Hepatocyte (in vitro differentiated cells): ENCODE measurements at regions not wholly inside any gene's neighbourhood (a gene's known extent, or its start where the extent isn't known, plus 50 kb on each side); places are given as distances from the start of the nearest gene placed in this dataset.

Source experiments
- CTCF ChIP-seq: fragments of 200-600 bp; sonication (generic); IDR thresholded peaks from 2 replicates; pipeline ENCODE4 v1.5.1; 2016; ENCODE audit warnings: antibody characterized with exemption, mild to moderate bottlenecking; ENCODE audit not compliant: poor library complexity
- EZH2 ChIP-seq: fragments of 200-600 bp; sonication (generic); IDR thresholded peaks from 2 replicates; pipeline ENCODE4 v1.6.1; 2016; ENCODE audit warnings: antibody characterized with exemption, mild to moderate bottlenecking, borderline replicate concordance
- EZH2phosphoT487 ChIP-seq: fragments of 200-600 bp; sonication (generic); IDR thresholded peaks from one replicate; pipeline ENCODE4 v1.6.1; 2018; ENCODE audit warnings: antibody characterized with exemption, mild to moderate bottlenecking, low read depth, moderate library complexity; ENCODE audit not compliant: unreplicated experiment, severe bottlenecking

DNA sequence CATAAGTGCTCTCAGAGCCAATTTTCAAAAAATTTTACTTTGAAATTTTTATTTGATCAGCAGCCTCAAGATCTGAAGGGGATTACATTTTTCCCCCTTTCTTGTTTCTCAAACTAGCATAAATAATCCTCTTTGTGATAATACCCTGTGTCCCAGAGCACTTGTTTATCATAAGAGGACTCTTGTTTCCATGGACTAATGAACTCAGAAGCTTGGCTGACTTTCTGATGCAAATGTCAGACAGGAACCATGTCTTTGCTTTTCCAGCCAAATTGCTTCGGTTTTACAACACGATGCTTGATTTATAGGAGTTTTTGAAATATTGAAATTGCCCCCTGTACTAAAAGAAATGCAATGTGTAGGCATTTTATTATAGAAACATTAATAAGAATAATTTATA lies 859.3 kb upstream of the LCORL start:
- TF ChIP-seq EZH2 (no peak), CTCF (no peak), EZH2phosphoT487 (no peak)
